Left forelimb (tissue), 1 donor: ENCODE measurements at regions not wholly inside any gene's neighbourhood (a gene's known extent, or its start where the extent isn't known, plus 50 kb on each side); places are given as distances from the start of the nearest gene placed in this dataset.
"Not testable (repeated sequence)": the region's sequence is repeated elsewhere in the genome, so short reads cannot be mapped to it uniquely, and the experiment has no call there.

Source experiments
- DNase-seq: peaks from one replicate; pipeline ENCODE4 v3.0.0-alpha.2; 2018; ENCODE audit warnings: low spot score

- DNase-seq, result no peak
Measured at GRCh38 chr5:2168601-2169429, 286.1 kb upstream of the IRX4 start.

GRCh38 chr5:2167671-2168070 lies 284.9 kb upstream of the IRX4 start:
- no peak for DNase-seq

GRCh38 chr5:2166979-2167377 lies 284.3 kb upstream of the IRX4 start:
- no peak for DNase-seq

- DNase-seq, result no peak
Measured at GRCh38 chr5:2166306-2166978, 283.7 kb upstream of the IRX4 start.

- DNase-seq, result no peak
Measured at GRCh38 chr5:2165615-2166305, 283.0 kb upstream of the IRX4 start.

GRCh38 chr5:2165203-2165602 lies 282.5 kb upstream of the IRX4 start:
- no peak for DNase-seq

- no peak for DNase-seq
Measured at GRCh38 chr5:2164586-2164985, 281.9 kb upstream of the IRX4 start.

- no peak for DNase-seq
Measured at GRCh38 chr5:2163940-2164490, 281.3 kb upstream of the IRX4 start.

- no peak for DNase-seq
Measured at GRCh38 chr5:2163060-2163856, 280.5 kb upstream of the IRX4 start.

GRCh38 chr5:2160811-2161210 lies 278.1 kb upstream of the IRX4 start:
- no peak for DNase-seq

- no peak for DNase-seq
Measured at GRCh38 chr5:2158767-2159166, 276.0 kb upstream of the IRX4 start.

- DNase-seq, result no peak
Measured at GRCh38 chr5:2158109-2158508, 275.4 kb upstream of the IRX4 start.

- DNase-seq, result no peak
Measured at GRCh38 chr5:2157372-2157771, 274.6 kb upstream of the IRX4 start.

GRCh38 chr5:2156358-2157059 lies 273.8 kb upstream of the IRX4 start:
- DNase-seq, result no peak

GRCh38 chr5:2155556-2155955 lies 272.8 kb upstream of the IRX4 start:
- DNase-seq, result no peak

GRCh38 chr5:2153802-2154201 lies 271.1 kb upstream of the IRX4 start:
- DNase-seq, result no peak

GRCh38 chr5:2153350-2153749 lies 270.6 kb upstream of the IRX4 start:
- DNase-seq, result no peak

- DNase-seq, result not testable (repeated sequence)
Measured at GRCh38 chr5:2151301-2151888, 268.7 kb upstream of the IRX4 start.

GRCh38 chr5:2149195-2149539 lies 266.4 kb upstream of the IRX4 start:
- DNase-seq, result no peak

GRCh38 chr5:2148312-2149194 lies 265.8 kb upstream of the IRX4 start:
- DNase-seq, result no peak
